Breast epithelium (tissue), 4 donors: ENCODE measurements at regions not wholly inside any gene's neighbourhood (a gene's known extent, or its start where the extent isn't known, plus 50 kb on each side); places are given as distances from the start of the nearest gene placed in this dataset.
"Not testable (repeated sequence)": the region's sequence is repeated elsewhere in the genome, so short reads cannot be mapped to it uniquely, and the experiment has no call there.

ENCODE experiments used
- DNase-seq, 2 donors: peaks; one replicate each; pipeline ENCODE4 v3.0.0-alpha.2; 2019; ENCODE audit warnings: low spot score in 2 of 2
- H3K27ac ChIP-seq, 2 donors: fragments of 200-600 bp; sonication (generic) in 1 of 2; one replicate each; pipeline ENCODE4 v1.5.1; 2016 to 2019; ENCODE audit warnings: mild to moderate bottlenecking in 1 of 2
- H3K27me3 ChIP-seq, 2 donors: fragments of 200-600 bp; sonication (generic) in 1 of 2; one replicate each; pipeline versions ENCODE4 v1.5.1 to v1.6.0; 2017 to 2019; ENCODE audit warnings: control low read depth in 1 of 2, mild to moderate bottlenecking in 1 of 2
- H3K36me3 ChIP-seq: fragments of 200-600 bp; one replicate; pipeline ENCODE4 v1.5.1; 2019
- H3K4me1 ChIP-seq, 2 donors: fragments of 200-600 bp; sonication (generic); one replicate each; pipeline ENCODE4 v1.5.1; 2016 to 2019; ENCODE audit warnings: control low read depth in 1 of 2
- H3K4me3 ChIP-seq, 3 donors: fragments of 200-600 bp; sonication (generic); 1 replicate in 2 of 3; 2 replicates in 1 of 3; pipeline ENCODE4 v1.5.1; 2016 to 2019; ENCODE audit warnings: mild to moderate bottlenecking in 3 of 3, moderate library complexity in 2 of 3
- H3K9me3 ChIP-seq, 2 donors: fragments of 200-600 bp; sonication (generic) in 1 of 2; one replicate each; pipeline ENCODE4 v1.5.1; 2016 to 2019; ENCODE audit warnings: control low read depth in 1 of 2
- POLR2A ChIP-seq: fragments of 450-650 bp; IDR thresholded peaks from one replicate; pipeline ENCODE4 v1.6.1; 2016; ENCODE audit warnings: antibody characterized with exemption, mild to moderate bottlenecking, moderate library complexity
- POLR2AphosphoS5 ChIP-seq, 3 donors: sonication (generic); formaldehyde crosslinking; IDR thresholded peaks; one replicate each; pipeline ENCODE4 v1.6.1; 2017; ENCODE audit warnings: antibody characterized with exemption in 3 of 3
- intact Hi-C: fragments of 100-400 bp; cut with DNase I; formaldehyde crosslinking; loops from one replicate; pipeline ENCODE4 v1.15.1; 2023; ENCODE audit warnings: low total_unique reads
- TF ChIP-seq, protein P1 (sequence below), 3 donors: fragments of 450-650 bp; IDR thresholded peaks; one replicate each; pipeline ENCODE4 v1.5.1; 2016 to 2017; ENCODE audit warnings: antibody characterized with exemption in 3 of 3, mild to moderate bottlenecking in 3 of 3, moderate library complexity in 3 of 3

- DNase-seq = no peak
- H3K36me3 ChIP-seq = no peaks in the 10 kb centered on the region
- no peaks in the 10 kb centered on the region for H3K4me1 ChIP-seq
- TF ChIP-seq POLR2A (no peak), POLR2AphosphoS5 (IDR thresholded peaks at IDR 0.05) (no peak)
- TF ChIP-seq, protein P1, sequence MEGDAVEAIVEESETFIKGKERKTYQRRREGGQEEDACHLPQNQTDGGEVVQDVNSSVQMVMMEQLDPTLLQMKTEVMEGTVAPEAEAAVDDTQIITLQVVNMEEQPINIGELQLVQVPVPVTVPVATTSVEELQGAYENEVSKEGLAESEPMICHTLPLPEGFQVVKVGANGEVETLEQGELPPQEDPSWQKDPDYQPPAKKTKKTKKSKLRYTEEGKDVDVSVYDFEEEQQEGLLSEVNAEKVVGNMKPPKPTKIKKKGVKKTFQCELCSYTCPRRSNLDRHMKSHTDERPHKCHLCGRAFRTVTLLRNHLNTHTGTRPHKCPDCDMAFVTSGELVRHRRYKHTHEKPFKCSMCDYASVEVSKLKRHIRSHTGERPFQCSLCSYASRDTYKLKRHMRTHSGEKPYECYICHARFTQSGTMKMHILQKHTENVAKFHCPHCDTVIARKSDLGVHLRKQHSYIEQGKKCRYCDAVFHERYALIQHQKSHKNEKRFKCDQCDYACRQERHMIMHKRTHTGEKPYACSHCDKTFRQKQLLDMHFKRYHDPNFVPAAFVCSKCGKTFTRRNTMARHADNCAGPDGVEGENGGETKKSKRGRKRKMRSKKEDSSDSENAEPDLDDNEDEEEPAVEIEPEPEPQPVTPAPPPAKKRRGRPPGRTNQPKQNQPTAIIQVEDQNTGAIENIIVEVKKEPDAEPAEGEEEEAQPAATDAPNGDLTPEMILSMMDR (IDR thresholded peaks at IDR 0.05) = no peak
- no peak overlapping the region for H3K4me3 ChIP-seq
- H3K27me3 ChIP-seq = no peaks in the 10 kb centered on the region
- H3K27ac ChIP-seq = no peak overlapping the region
- intact Hi-C loops = no loop called here
- H3K9me3 ChIP-seq = no peaks in the 10 kb centered on the region
These were observed 1156.8 kb upstream of the SEMA6A start for GRCh38 chr5:117731446-117731845.

- H3K27ac ChIP-seq, H3K4me1 ChIP-seq, H3K27me3 ChIP-seq, DNase-seq, intact Hi-C loops, H3K36me3 ChIP-seq, H3K4me3 ChIP-seq, H3K9me3 ChIP-seq: not testable (repeated sequence)
These were observed 1146.2 kb upstream of the SEMA6A start for GRCh38 chr5:117720784-117721183.

GRCh38 chr5:117719413-117719812, 1144.8 kb upstream of the SEMA6A start:
- Histone ChIP-seq H3K9me3 (peaks cover 0 to 19% of the 10 kb centered on the region in 2 donors), H3K27ac (no peak overlapping the region), H3K27me3 (no peaks in the 10 kb centered on the region), H3K4me3 (no peak overlapping the region), H3K36me3 (no peaks in the 10 kb centered on the region), H3K4me1 (no peaks in the 10 kb centered on the region)
- TF ChIP-seq, protein P1 (IDR thresholded peaks at IDR 0.05) = no peak
- TF ChIP-seq POLR2AphosphoS5 (IDR thresholded peaks at IDR 0.05) (no peak), POLR2A (no peak)
- DNase-seq = no peak
- intact Hi-C loops = no loop called here

DNA sequence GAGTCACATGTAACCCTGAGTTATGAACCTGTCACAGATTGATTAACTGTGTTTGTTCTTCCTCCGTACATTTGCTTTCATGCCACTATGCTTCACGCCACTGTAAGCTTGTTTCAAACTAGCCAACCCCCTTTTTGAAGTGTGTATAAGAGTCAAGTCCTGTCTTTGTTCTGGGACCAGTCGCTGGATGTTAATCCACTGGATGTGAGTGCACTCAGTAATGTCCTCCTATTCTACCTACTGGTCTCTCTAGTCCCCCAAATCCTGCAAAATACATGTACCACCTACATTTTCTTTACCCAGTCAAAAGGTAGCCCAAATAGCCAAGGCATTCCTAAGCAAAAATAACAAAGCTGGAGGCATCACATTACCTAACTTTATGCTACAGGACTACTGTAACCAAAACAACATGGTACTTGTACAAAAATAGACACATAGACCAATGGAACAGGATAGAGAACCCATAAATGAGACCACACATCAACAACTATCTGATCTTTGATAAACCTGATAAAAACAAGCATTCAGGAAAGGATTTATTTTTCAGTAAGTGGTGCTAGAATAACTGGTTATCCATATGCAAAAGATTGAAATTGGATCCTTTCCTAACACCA, 1139.1 kb upstream of the SEMA6A start:
- DNase-seq = no peak
- Histone ChIP-seq H3K36me3 (no peaks in the 10 kb centered on the region), H3K4me3 (no peak overlapping the region), H3K9me3 (peaks cover 13 to 42% of the 10 kb centered on the region in 2 donors), H3K4me1 (no peaks in the 10 kb centered on the region), H3K27me3 (no peaks in the 10 kb centered on the region), H3K27ac (no peak overlapping the region)
- intact Hi-C loops = no loop called here
- TF ChIP-seq, protein P1 (IDR thresholded peaks at IDR 0.05) = no peak
- TF ChIP-seq POLR2A = no peak
- TF ChIP-seq POLR2AphosphoS5 (IDR thresholded peaks at IDR 0.05) = no peak

- intact Hi-C loops = no loop called here
- H3K27me3 ChIP-seq = no peaks in the 10 kb centered on the region
- no peaks in the 10 kb centered on the region for H3K36me3 ChIP-seq
- H3K9me3 ChIP-seq = no peaks in the 10 kb centered on the region
- H3K4me3 ChIP-seq = no peak overlapping the region
- no peaks in the 10 kb centered on the region for H3K4me1 ChIP-seq
- TF ChIP-seq POLR2A = no peak
- TF ChIP-seq POLR2AphosphoS5 (IDR thresholded peaks at IDR 0.05) = no peak
- TF ChIP-seq, protein P1 (IDR thresholded peaks at IDR 0.05) = no peak
- DNase-seq = no peak
- no peak overlapping the region for H3K27ac ChIP-seq
These were observed 1126.4 kb upstream of the SEMA6A start for GRCh38 chr5:117701062-117701461.

- Histone ChIP-seq H3K4me3 (no peak overlapping the region), H3K36me3 (no peaks in the 10 kb centered on the region), H3K27ac (no peak overlapping the region), H3K9me3 (no peaks in the 10 kb centered on the region), H3K27me3 (no peaks in the 10 kb centered on the region), H3K4me1 (no peaks in the 10 kb centered on the region)
- intact Hi-C loops = no loop called here
- no peak for DNase-seq
- TF ChIP-seq POLR2A (no peak), POLR2AphosphoS5 (IDR thresholded peaks at IDR 0.05) (no peak)
- TF ChIP-seq, protein P1 (IDR thresholded peaks at IDR 0.05) = no peak
These were observed 1118.0 kb upstream of the SEMA6A start for GRCh38 chr5:117692606-117693005.
